ENCODE measurements at regions not wholly inside any gene's neighbourhood (a gene's known extent, or its start where the extent isn't known, plus 50 kb on each side); places are given as distances from the start of the nearest gene placed in this dataset.

DNA sequence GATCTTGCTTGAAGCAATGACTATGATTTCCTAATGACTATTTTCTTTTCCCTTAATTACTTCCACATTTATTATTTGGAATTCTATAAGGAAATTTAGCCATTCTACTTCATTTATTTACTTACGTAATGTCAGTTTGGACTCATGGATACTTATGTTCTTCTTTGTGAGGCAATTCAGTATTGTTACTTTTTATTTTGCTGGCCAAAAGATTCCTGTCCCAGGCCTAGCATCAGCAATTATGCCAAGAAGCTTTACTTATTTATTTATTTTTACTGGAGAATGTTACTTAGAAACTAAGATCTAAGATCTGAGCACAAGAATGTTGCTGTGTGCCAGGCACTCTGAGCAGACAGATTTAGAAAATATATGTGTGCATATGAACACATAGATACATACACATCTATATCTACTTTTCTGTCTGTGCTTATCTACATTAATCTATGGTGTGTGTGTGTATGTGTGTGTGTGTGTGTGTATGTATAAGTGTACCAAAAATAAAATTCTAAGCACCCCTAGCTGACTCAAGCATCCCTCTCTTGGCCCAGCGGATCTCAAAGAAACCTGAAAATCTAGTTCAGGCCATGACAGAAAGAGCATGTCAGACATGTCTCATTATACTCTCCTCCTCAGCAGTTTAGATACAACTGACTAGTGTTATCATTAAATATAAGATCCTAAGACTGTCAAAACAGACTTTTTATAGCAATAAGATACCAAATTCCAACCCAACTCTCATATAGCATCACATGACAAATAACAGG, 640.0 kb upstream of the GJE1 start:
- Mint-ChIP-seq H3K27me3 (no peaks in the 10 kb centered on the region), H3K4me1 (peaks cover 13% of the 10 kb centered on the region), H3K27ac (no peak overlapping the region), H3K36me3 (peaks cover 10% of the 10 kb centered on the region), H3K9me3 (peaks cover 5% of the 10 kb centered on the region), H3K4me3 (no peak overlapping the region)
- CTCF ChIA-PET = no interaction called here
- no peak for DNase-seq

- Mint-ChIP-seq H3K27me3 (no peaks in the 10 kb centered on the region), H3K9me3 (peaks cover 8% of the 10 kb centered on the region), H3K27ac (no peak overlapping the region)
These were observed 641.0 kb upstream of the GJE1 start for GRCh38 chr6:141491684-141492083.

GRCh38 chr6:141490982-141491381, 641.7 kb upstream of the GJE1 start:
- H3K27ac Mint-ChIP-seq = no peak overlapping the region

More at GRCh38 chr6:141491684-141492083, 641.0 kb upstream of the GJE1 start:
- H3K4me1 Mint-ChIP-seq = peaks cover 13% of the 10 kb centered on the region
- no peak overlapping the region for H3K4me3 Mint-ChIP-seq
- CTCF ChIA-PET = no interaction called here
- DNase-seq = no peak
- peaks cover 13% of the 10 kb centered on the region for H3K36me3 Mint-ChIP-seq

GRCh38 chr6:141488488-141488887, 644.2 kb upstream of the GJE1 start:
- CTCF ChIA-PET = no interaction called here
- Mint-ChIP-seq H3K4me1 (peaks cover 36% of the 10 kb centered on the region), H3K27me3 (no peaks in the 10 kb centered on the region), H3K9me3 (peaks cover 17% of the 10 kb centered on the region), H3K4me3 (no peak overlapping the region), H3K27ac (peak overlapping the region; percentile 60), H3K36me3 (peaks cover 26% of the 10 kb centered on the region)
- no peak for DNase-seq

More at GRCh38 chr6:141490982-141491381, 641.7 kb upstream of the GJE1 start:
- H3K9me3 Mint-ChIP-seq = peaks cover 11% of the 10 kb centered on the region
- H3K36me3 Mint-ChIP-seq = peaks cover 14% of the 10 kb centered on the region
- no peak overlapping the region for H3K4me3 Mint-ChIP-seq
- DNase-seq = no peak
- H3K27me3 Mint-ChIP-seq = no peaks in the 10 kb centered on the region
- CTCF ChIA-PET = no interaction called here
- H3K4me1 Mint-ChIP-seq = peaks cover 13% of the 10 kb centered on the region

DNA sequence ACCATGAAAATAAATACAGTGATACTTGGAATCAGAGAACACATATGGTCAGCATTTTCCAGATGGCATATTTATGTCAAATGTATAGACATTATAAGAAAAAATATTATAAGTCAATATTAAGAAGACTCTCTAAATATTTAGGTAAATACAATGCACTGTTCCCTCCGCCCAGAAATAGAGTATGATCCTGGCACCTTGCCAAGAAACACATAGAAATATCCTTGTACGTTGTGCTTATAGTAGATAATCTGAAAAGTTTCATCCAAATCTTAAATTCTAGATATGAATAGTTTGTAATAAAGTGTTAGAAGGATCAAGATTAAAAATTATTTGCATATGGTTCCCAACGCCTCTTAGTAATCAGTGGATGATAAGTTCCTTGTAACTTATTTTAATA, 645.8 kb upstream of the GJE1 start:
- Mint-ChIP-seq H3K36me3 (peaks cover 25% of the 10 kb centered on the region), H3K4me3 (no peak overlapping the region), H3K4me1 (peaks cover 49% of the 10 kb centered on the region), H3K27me3 (no peaks in the 10 kb centered on the region), H3K27ac (no peak overlapping the region), H3K9me3 (peaks cover 17% of the 10 kb centered on the region)
- no peak for DNase-seq
- CTCF ChIA-PET = no interaction called here

DNA sequence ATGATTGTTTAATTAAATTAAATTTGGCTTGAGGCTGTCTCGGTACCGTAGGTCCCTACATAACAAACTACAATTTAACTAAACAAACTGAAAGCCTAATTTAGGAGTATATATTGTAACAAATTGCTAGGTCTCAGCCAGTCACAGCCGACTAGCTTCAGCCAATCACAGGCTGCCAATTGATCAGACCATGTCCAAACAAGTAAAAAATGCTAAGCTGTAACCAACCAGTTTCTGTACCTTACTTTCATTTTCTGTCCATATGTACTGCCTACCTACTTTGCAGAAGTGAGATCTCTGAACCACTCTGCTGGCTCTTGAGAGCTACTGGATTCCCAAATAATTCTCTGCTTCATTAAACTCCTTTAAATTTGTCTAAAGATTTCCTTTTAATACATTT, 648.0 kb upstream of the GJE1 start:
- peaks cover 16% of the 10 kb centered on the region for H3K9me3 Mint-ChIP-seq
- no peaks in the 10 kb centered on the region for H3K27me3 Mint-ChIP-seq
- CTCF ChIA-PET = no interaction called here
- H3K4me1 Mint-ChIP-seq = peaks cover 59% of the 10 kb centered on the region
- DNase-seq = peak; percentile 60
- H3K4me3 Mint-ChIP-seq = peak overlapping the region; percentile 46
- H3K27ac Mint-ChIP-seq = peak overlapping the region; percentile 100
- H3K36me3 Mint-ChIP-seq = peaks cover 27% of the 10 kb centered on the region

GRCh38 chr6:141483598-141484061, 649.1 kb upstream of the GJE1 start:
- H3K4me3 Mint-ChIP-seq = peak overlapping the region; percentile 75
- peak overlapping the region; percentile 100 for H3K27ac Mint-ChIP-seq
- CTCF ChIA-PET = interaction anchor here (0.6 to 1.5 kb wide), 3 partner anchors 12 to 1601 kb away, joined by 3 read pairs; no protein-coding TSS in a partner anchor
- H3K4me1 Mint-ChIP-seq = peaks cover 59% of the 10 kb centered on the region
- H3K27me3 Mint-ChIP-seq = no peaks in the 10 kb centered on the region
- H3K36me3 Mint-ChIP-seq = peaks cover 29% of the 10 kb centered on the region
- H3K9me3 Mint-ChIP-seq = peaks cover 18% of the 10 kb centered on the region
- peak; percentile 67 for DNase-seq

DNA sequence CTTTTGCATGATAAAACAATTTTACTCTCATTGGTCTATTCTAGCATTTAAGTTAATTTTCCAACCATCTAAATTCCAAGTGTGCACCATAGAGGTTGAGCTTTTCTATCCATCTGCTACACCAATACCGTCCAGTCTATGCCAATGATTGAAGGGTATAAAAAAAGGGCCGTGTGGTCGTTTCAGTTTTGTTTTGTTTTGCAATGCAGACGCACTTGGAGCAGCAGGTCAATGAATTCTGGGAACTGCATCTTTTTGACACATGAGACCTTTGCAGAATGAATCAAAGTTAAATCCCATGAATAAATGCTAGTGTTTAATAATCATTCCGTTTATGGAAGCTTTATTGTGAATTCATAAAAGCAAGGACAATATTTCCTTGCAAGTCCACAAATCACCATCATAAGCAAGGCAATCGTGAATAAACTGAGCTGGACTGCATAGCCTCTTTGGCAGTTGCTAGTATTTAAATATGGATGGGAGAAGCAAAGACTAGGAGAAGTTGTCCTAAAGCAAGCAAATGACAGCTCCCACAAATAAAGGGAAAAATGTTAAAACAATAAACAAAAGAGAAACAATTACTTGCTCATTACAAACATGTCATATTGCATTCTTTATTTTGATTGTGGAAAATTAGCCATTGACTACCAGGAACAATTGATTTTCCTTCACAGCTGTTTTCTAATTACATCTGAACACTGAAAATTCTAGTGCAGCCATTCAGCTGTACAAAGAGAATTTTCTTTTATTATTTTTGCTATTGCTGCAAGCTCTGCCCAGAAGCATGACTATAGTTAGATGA, 649.7 kb upstream of the GJE1 start:
- Mint-ChIP-seq H3K27ac (peak overlapping the region; percentile 100), H3K36me3 (peaks cover 27% of the 10 kb centered on the region), H3K9me3 (peaks cover 18% of the 10 kb centered on the region), H3K4me3 (peak overlapping the region; percentile 75), H3K4me1 (peaks cover 53% of the 10 kb centered on the region), H3K27me3 (no peaks in the 10 kb centered on the region)
- CTCF ChIA-PET = interaction anchor here (1.3 to 1.5 kb wide), 2 partner anchors 13 to 31 kb away, joined by 3 read pairs; no protein-coding TSS in a partner anchor
- no peak for DNase-seq

DNA sequence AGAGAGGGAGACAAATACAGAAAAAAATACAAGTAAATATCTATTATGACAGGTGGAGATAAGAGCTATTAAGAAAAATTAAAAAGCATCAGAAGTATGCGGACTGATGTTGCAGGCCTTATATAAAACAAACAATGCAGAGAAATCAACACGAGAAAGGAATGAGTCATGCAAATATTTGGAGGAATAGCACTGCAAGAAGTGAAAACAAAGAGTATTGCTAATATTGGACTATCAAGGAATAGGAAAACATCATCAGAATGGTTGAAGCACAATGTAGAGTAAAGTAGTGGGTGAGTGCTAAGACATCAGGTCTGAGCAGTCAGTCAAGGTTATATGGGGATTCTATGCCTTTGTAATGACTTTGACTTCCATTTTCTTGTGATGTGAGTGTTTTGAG, 657.5 kb upstream of the GJE1 start:
- Mint-ChIP-seq H3K4me3 (no peak overlapping the region), H3K9me3 (peaks cover 9% of the 10 kb centered on the region), H3K27ac (no peak overlapping the region), H3K36me3 (peaks cover 7% of the 10 kb centered on the region), H3K27me3 (no peaks in the 10 kb centered on the region), H3K4me1 (peaks cover 22% of the 10 kb centered on the region)
- CTCF ChIA-PET = no interaction called here
- no peak for DNase-seq

- Mint-ChIP-seq H3K4me1 (peaks cover 26% of the 10 kb centered on the region), H3K4me3 (no peak overlapping the region), H3K27ac (no peak overlapping the region), H3K27me3 (no peaks in the 10 kb centered on the region), H3K36me3 (peaks cover 9% of the 10 kb centered on the region), H3K9me3 (peaks cover 6% of the 10 kb centered on the region)
- no peak for DNase-seq
- CTCF ChIA-PET = no interaction called here
These were observed 660.4 kb upstream of the GJE1 start for GRCh38 chr6:141472162-141472928.

DNA sequence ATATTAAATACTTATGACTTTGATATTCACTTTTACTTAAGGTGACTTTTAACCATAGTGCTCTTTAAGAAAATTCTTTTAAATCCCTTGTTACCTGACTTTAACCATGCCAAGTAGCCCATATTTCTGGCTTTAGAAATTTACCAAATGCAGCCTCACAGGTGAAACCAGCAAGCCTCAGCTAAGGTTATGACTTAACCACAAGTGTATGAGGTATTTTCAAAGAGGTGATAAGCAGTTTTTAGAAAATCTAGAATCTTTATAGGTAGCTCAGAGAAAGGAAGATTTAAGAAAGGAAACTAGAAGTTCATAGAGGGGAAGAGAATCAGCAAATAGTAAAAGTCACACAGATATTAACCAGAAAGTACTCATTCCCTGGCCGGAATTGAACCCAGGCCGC, 661.9 kb upstream of the GJE1 start:
- Mint-ChIP-seq H3K27ac (peak overlapping the region; percentile 4), H3K4me1 (peaks cover 26% of the 10 kb centered on the region), H3K27me3 (no peaks in the 10 kb centered on the region), H3K9me3 (peaks cover 6% of the 10 kb centered on the region), H3K4me3 (no peak overlapping the region), H3K36me3 (peaks cover 9% of the 10 kb centered on the region)
- DNase-seq = no peak
- CTCF ChIA-PET = no interaction called here

DNA sequence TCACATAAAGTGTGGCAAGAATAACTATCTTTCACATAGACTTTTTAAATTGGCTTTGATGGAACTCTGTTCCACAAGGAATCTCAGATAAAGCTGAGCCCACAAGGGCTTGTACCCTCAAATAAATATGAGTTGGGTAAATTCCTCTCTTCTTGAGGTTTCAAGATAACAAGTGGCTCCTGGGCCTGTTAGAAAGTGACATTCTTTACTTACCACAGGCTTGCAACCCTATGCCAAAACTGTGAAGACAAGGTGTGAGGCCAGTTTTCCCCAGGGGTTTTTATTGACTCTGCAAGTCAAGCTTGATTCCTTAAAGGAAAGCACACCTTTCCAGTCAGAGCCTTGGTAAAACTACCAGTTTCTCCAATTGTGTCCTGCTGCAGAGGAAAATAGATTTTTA, 664.8 kb upstream of the GJE1 start:
- Mint-ChIP-seq H3K36me3 (peaks cover 4% of the 10 kb centered on the region), H3K4me1 (peaks cover 34% of the 10 kb centered on the region), H3K9me3 (peaks cover 2% of the 10 kb centered on the region), H3K27me3 (no peaks in the 10 kb centered on the region), H3K27ac (no peak overlapping the region), H3K4me3 (no peak overlapping the region)
- no peak for DNase-seq
- CTCF ChIA-PET = no interaction called here

DNA sequence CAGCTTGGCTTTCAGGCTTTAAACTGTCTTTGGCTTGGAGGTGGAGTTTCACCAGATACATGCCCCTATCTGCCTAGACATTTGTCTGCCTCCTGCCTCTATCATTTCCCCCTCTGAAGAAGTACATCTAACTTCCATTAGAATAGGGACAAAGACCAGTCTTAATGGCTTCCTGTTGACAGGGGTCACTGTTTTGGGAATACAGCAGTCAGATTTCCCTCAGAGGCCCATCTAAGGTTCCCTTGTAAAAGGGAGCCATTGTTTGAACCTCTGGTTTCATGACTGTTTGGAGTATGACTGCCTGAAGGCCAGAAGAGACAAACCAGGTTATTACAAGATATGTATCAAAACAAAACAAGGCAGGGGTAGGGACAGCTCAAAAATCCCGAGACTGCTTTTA, 665.7 kb upstream of the GJE1 start:
- H3K9me3 Mint-ChIP-seq = peaks cover 2% of the 10 kb centered on the region
- no peak overlapping the region for H3K27ac Mint-ChIP-seq
- peaks cover 26% of the 10 kb centered on the region for H3K4me1 Mint-ChIP-seq
- peaks cover 4% of the 10 kb centered on the region for H3K36me3 Mint-ChIP-seq
- H3K27me3 Mint-ChIP-seq = no peaks in the 10 kb centered on the region
- no peak for DNase-seq
- no peak overlapping the region for H3K4me3 Mint-ChIP-seq
- CTCF ChIA-PET = no interaction called here

DNA sequence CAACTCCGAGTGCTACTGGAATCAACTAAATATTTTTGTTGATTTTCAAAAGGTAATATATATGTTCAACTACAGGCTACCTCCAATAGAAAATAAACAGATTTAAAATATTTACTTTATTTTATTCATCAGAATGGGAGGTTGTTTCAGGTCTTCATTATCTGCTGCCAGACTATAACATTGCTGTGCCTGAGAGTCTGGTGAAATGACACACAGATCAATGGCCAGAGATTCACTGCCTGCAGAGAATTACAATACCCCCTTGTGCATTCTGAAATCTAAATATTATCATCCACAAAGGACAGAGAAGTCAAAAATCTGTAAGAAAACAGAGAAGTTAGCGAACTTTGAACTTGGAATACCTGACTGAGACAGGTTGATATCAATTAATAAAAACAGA, 667.8 kb upstream of the GJE1 start:
- H3K4me1 Mint-ChIP-seq = peaks cover 9% of the 10 kb centered on the region
- DNase-seq = no peak
- H3K36me3 Mint-ChIP-seq = peaks cover 1% of the 10 kb centered on the region
- H3K27me3 Mint-ChIP-seq = no peaks in the 10 kb centered on the region
- H3K4me3 Mint-ChIP-seq = no peak overlapping the region
- no peak overlapping the region for H3K27ac Mint-ChIP-seq
- CTCF ChIA-PET = no interaction called here
- no peaks in the 10 kb centered on the region for H3K9me3 Mint-ChIP-seq
